ENCODE measurements at regions not wholly inside any gene's neighbourhood (a gene's known extent, or its start where the extent isn't known, plus 50 kb on each side); places are given as distances from the start of the nearest gene placed in this dataset.

DNA sequence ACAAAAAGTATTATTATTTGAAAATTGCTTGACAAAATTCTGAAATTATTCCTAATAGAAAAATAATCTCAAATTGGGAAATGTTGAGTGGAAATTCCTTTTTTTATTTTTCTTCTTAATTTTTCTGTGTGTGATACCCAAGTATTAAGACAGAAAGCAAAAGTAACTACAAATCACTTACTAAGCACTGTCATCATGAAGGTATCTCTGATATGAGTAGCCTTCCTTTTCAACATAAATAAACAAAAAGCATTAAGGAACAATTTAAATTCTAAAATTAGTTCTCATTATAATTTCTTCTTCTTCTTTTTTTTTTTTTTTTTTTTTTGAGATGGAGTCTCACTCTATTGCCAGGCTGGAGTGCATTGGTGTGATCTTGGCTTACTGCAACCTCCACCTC lies 174.2 kb upstream of the RBMS1 start:
- no peaks in the 10 kb centered on the region for H3K9me3 ChIP-seq (replicated peaks in 1 of 3)
- DNase-seq = no peak
- TF ChIP-seq, protein P1, sequence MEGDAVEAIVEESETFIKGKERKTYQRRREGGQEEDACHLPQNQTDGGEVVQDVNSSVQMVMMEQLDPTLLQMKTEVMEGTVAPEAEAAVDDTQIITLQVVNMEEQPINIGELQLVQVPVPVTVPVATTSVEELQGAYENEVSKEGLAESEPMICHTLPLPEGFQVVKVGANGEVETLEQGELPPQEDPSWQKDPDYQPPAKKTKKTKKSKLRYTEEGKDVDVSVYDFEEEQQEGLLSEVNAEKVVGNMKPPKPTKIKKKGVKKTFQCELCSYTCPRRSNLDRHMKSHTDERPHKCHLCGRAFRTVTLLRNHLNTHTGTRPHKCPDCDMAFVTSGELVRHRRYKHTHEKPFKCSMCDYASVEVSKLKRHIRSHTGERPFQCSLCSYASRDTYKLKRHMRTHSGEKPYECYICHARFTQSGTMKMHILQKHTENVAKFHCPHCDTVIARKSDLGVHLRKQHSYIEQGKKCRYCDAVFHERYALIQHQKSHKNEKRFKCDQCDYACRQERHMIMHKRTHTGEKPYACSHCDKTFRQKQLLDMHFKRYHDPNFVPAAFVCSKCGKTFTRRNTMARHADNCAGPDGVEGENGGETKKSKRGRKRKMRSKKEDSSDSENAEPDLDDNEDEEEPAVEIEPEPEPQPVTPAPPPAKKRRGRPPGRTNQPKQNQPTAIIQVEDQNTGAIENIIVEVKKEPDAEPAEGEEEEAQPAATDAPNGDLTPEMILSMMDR (IDR thresholded peaks at IDR 0.05) = no peak
- H3K27me3 ChIP-seq = no peaks in the 10 kb centered on the region
- H3K36me3 ChIP-seq (replicated peaks in 1 of 2) = no peaks in the 10 kb centered on the region
- H3K4me3 ChIP-seq = no peak overlapping the region
- intact Hi-C loops (cut with DNase I) = no loop called here
- peaks cover 0 to 18% of the 10 kb centered on the region in 2 donors for H3K4me1 ChIP-seq (replicated peaks in 1 of 2)
- H3K27ac ChIP-seq = peak overlapping the region in 1 of 5 donors; percentile 68

DNA sequence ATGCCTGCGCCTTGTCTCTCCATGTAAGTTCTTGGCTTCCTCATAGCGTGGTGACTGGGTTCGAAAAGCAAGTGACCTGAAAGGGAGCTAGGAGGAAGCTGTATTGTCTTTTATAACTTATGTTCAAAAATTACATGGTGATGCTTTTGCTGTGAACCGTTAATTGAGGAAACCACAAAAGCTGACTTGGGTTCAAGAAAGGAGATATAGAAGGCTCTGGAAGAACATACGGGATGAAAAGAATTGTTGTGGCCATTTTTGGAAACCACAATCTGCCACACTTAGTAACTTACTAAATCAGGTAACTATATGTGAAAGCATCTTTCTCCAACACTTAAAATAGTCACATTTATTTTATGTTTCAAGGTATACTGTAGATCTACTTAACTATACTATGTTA lies 177.0 kb upstream of the RBMS1 start:
- TF ChIP-seq, protein P1 (IDR thresholded peaks at IDR 0.05) = no peak
- no peak for TF ChIP-seq POLR2A (IDR thresholded peaks at IDR 0.05)
- H3K9me3 ChIP-seq (replicated peaks in 1 of 3) = peaks cover 0 to 3% (median 0%) of the 10 kb centered on the region in 3 donors
- no peaks in the 10 kb centered on the region for H3K27me3 ChIP-seq
- 79 to 92% (median 81%) methylated on average over 5 of the region's 5 CpGs for WGBS, 4 donors
- H3K27ac ChIP-seq = no peak overlapping the region
- H3K4me3 ChIP-seq = no peak overlapping the region
- no peak for DNase-seq
- intact Hi-C loops (cut with DNase I) = no loop called here
- H3K4me1 ChIP-seq (replicated peaks in 1 of 2) = peaks cover 0 to 17% of the 10 kb centered on the region in 2 donors
- no peaks in the 10 kb centered on the region for H3K36me3 ChIP-seq (replicated peaks in 1 of 2)

DNA sequence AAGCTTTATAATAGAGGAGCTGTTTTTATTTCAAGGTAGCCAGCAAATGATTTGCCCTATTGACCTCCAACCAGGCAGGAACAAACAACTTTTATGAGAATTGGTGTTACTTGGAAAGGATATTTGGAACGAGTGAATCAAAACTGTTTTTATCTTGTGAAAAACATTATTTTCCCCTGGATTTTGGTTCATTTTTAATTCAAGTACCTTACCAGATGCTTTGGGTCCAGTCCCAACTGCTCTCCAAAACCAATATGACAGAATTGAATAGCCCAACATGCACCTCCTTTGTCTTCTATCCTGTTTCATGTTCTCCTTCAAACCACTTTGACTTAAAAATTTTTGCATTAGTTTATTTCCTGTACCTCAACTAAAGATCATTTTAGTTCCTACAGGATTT lies 178.6 kb upstream of the RBMS1 start:
- intact Hi-C loops (cut with DNase I) = no loop called here
- H3K4me3 ChIP-seq = no peak overlapping the region
- H3K27me3 ChIP-seq = no peaks in the 10 kb centered on the region
- H3K27ac ChIP-seq = no peak overlapping the region
- no peak for DNase-seq
- 53 to 74% (median 68%) methylated on average over 1 of the region's 1 CpG for WGBS, 4 donors
- TF ChIP-seq, protein P1 (IDR thresholded peaks at IDR 0.05) = no peak
- no peak for TF ChIP-seq POLR2A (IDR thresholded peaks at IDR 0.05)
- H3K36me3 ChIP-seq (replicated peaks in 1 of 2) = no peaks in the 10 kb centered on the region
- peaks cover 0 to 3% (median 0%) of the 10 kb centered on the region in 3 donors for H3K9me3 ChIP-seq (replicated peaks in 1 of 3)
- peaks cover 0 to 1% of the 10 kb centered on the region in 2 donors for H3K4me1 ChIP-seq (replicated peaks in 1 of 2)

DNA sequence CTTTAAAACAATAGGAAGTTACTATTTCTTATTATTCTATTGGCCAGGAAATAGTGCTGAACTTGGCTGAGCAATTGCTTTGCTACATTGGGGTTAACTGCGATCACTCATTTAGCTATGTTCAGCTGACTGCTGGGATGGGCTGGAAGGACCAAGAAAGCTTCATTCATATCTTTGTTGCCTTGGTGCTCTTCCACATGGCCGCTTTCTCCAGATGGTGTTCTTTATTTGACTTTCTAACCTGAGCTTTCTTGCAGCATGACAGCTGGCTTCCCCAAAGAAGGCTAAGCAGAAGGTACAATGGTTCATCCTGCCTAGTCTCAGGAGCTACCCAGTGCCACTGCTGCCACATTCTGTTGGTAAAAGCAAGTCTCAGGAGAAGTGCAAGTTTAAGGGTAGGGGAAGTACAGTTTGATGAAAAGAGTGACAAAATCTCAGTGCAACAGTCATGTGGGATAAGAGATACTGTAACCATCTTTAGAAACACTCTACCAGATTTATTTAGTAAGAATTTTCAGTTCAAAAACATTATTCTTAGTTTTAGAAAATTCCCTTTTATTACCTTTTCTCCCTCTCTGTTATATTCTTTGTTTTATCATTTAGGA lies 180.6 kb upstream of the RBMS1 start:
- no peak overlapping the region for H3K27ac ChIP-seq
- no peak for TF ChIP-seq POLR2A (IDR thresholded peaks at IDR 0.05)
- TF ChIP-seq, protein P1 (IDR thresholded peaks at IDR 0.05) = no peak
- H3K9me3 ChIP-seq (replicated peaks in 1 of 3) = peaks cover 0 to 3% (median 0%) of the 10 kb centered on the region in 3 donors
- 82 to 86% (median 85%) methylated on average over 2 of the region's 2 CpGs for WGBS, 4 donors
- intact Hi-C loops (cut with DNase I) = no loop called here
- no peaks in the 10 kb centered on the region for H3K36me3 ChIP-seq (replicated peaks in 1 of 2)
- H3K4me3 ChIP-seq = no peak overlapping the region
- DNase-seq = no peak
- no peaks in the 10 kb centered on the region for H3K4me1 ChIP-seq (replicated peaks in 1 of 2)
- no peaks in the 10 kb centered on the region for H3K27me3 ChIP-seq
